K562 (cell line): ENCODE measurements at regions not wholly inside any gene's neighbourhood (a gene's known extent, or its start where the extent isn't known, plus 50 kb on each side); places are given as distances from the start of the nearest gene placed in this dataset.
"Not testable (repeated sequence)": the region's sequence is repeated elsewhere in the genome, so short reads cannot be mapped to it uniquely, and the experiment has no call there.

Experiments used
- ATAC-seq: fragments of 200-7000 bp; cut with Tn5 transposase; 3 replicates; pipeline ENCODE4 v1.9.1; 2020; ENCODE audit warnings: moderate library complexity
- BruUV-seq: library from RNA; stranded (reverse); fragments of 400-500 nt; replicated peaks from 2 replicates; lab custom pipeline; 2021; lab: Mats Ljungman, UMichigan
- CTCF ChIA-PET: fragments of 300-600 bp; formaldehyde crosslinking; extraction: SDS; loops from one replicate; lab custom pipeline; 2021; ENCODE audit warnings: low intra/inter-chr PET ratio; lab: Yijun Ruan, JAX
- POLR2A ChIA-PET: fragments of 300-600, 350-650 bp; sonication (Branson Sonifier 250); formaldehyde crosslinking; extraction: SDS; loops from one replicate; lab custom pipeline; 2021; ENCODE audit warnings: antibody characterized with exemption, inconsistent platforms; lab: Yijun Ruan, JAX
- DNase-seq, 4 experiments: peaks; one replicate each; pipeline versions ENCODE4 v3.0.0 to v3.0.0-alpha.2; 2011 to 2018; ENCODE audit warnings: low spot score in 3 of 4, mixed read lengths in 3 of 4; ENCODE audit errors: extremely low read depth in 1 of 4
- FAIRE-seq: peaks from 2 replicates; lab custom pipeline; 2011; peaks lifted over from hg19 to GRCh38; lab: Jason Lieb, UNC
- H2AFZ ChIP-seq: 2 replicates; pipeline ENCODE4 v1.6.0; 2011; ENCODE audit warnings: low read depth, low read length, control low read depth, inconsistent platforms
- H3K27ac ChIP-seq: fragments of 200-600 bp; 3 replicates; pipeline ENCODE4 v1.8.0; 2011; ENCODE audit warnings: low read depth, mild to moderate bottlenecking, control low read depth, inconsistent platforms, low read length, moderate library complexity, mixed read lengths; ENCODE audit errors: extremely low read depth
- H3K27me3 ChIP-seq, 2 experiments: fragments of 300-600 bp in 1 of 2; 2 replicates in 1 of 2; 3 replicates in 1 of 2; pipeline versions ENCODE4 v1.6.0 to v1.8.0; 2011; ENCODE audit warnings: inconsistent platforms in 2 of 2, low read length in 2 of 2, mild to moderate bottlenecking in 1 of 2, mixed read lengths in 1 of 2, moderate library complexity in 1 of 2; ENCODE audit not compliant: control insufficient read depth in 2 of 2, insufficient read depth in 2 of 2
- H3K36me3 ChIP-seq: fragments of 300-600 bp; 3 replicates; pipeline ENCODE4 v1.8.0; 2011; ENCODE audit warnings: mild to moderate bottlenecking, low read length, inconsistent platforms; ENCODE audit not compliant: control insufficient read depth, insufficient read depth
- H3K4me1 ChIP-seq, 2 experiments: fragments of 200-600 bp in 1 of 2; replicated peaks in 1 of 2; 2 replicates in 1 of 2; 3 replicates in 1 of 2; pipeline versions ENCODE4 v1.5.1 to v1.8.0; 2011; ENCODE audit warnings: inconsistent platforms in 2 of 2, low read length in 2 of 2, mild to moderate bottlenecking in 1 of 2, mixed read lengths in 1 of 2, moderate library complexity in 1 of 2; ENCODE audit not compliant: control insufficient read depth in 2 of 2, insufficient read depth in 2 of 2
- H3K4me2 ChIP-seq: 2 replicates; pipeline ENCODE4 v1.6.1; 2011; ENCODE audit warnings: low read length, control low read depth, inconsistent platforms, mixed read lengths; ENCODE audit not compliant: insufficient read depth
- H3K4me3 ChIP-seq: fragments of 200-600 bp; sonication (generic), shearing (Covaris generic); 2 replicates; pipeline ENCODE4 v1.5.1; 2016; ENCODE audit warnings: control low read depth, inconsistent platforms
- H3K79me2 ChIP-seq: fragments of 200-600 bp; 3 replicates; pipeline ENCODE4 v1.8.0; 2011; ENCODE audit warnings: low read length, inconsistent platforms; ENCODE audit not compliant: control insufficient read depth, insufficient read depth
- H3K9ac ChIP-seq, 2 experiments: 2 replicates each; pipeline versions ENCODE4 v1.6.0 to v1.6.1; 2011; ENCODE audit warnings: low read depth in 2 of 2, low read length in 2 of 2, control low read depth in 1 of 2, inconsistent platforms in 1 of 2, mild to moderate bottlenecking in 1 of 2, mixed read lengths in 1 of 2; ENCODE audit not compliant: insufficient read depth in 1 of 2
- H3K9me1 ChIP-seq: one replicate; pipeline ENCODE4 v1.6.0; 2011; ENCODE audit warnings: inconsistent platforms, mild to moderate bottlenecking, low read length, moderate library complexity; ENCODE audit not compliant: control insufficient read depth, insufficient read depth
- H3K9me3 ChIP-seq: replicated peaks from 2 replicates; pipeline ENCODE4 v1.5.1; 2011; ENCODE audit warnings: low read depth, low read length, inconsistent platforms; ENCODE audit not compliant: control insufficient read depth, insufficient read depth
- H4K20me1 ChIP-seq: replicated peaks from 2 replicates; pipeline ENCODE4 v1.6.1; 2011; ENCODE audit warnings: low read length, inconsistent platforms, mixed read lengths; ENCODE audit not compliant: control insufficient read depth, insufficient read depth
- BCOR ChIP-seq: fragments of 450-650 bp; IDR thresholded peaks from 2 replicates; pipeline ENCODE4 v1.6.1; 2016
- CEBPB ChIP-seq: fragments of 450-650 bp; IDR thresholded peaks from 2 replicates; pipeline ENCODE4 v1.6.1; 2016; ENCODE audit warnings: missing genetic modification characterization, missing compliant biosample characterization
- CEBPG ChIP-seq, 3 experiments: fragments of 200-800 bp in 1 of 3; sonication (Bioruptor generic) in 1 of 3; sonication (generic) in 1 of 3; formaldehyde crosslinking in 1 of 3; IDR thresholded peaks in 2 of 3; conservative IDR thresholded peaks in 1 of 3; 2 replicates each; pipeline versions ENCODE4 v1.6.1 to v1.8.0; 2016 to 2022; ENCODE audit warnings: missing compliant biosample characterization in 2 of 3, missing genetic modification characterization in 2 of 3, mild to moderate bottlenecking in 1 of 3, missing genetic modification reagents in 1 of 3
- DIDO1 ChIP-seq: fragments of 450-650 bp; IDR thresholded peaks from 2 replicates; pipeline ENCODE4 v1.6.1; 2016; ENCODE audit warnings: low read depth, missing biosample characterization, missing genetic modification characterization
- ETV1 ChIP-seq: fragments of 450-650 bp; conservative IDR thresholded peaks from 2 replicates; pipeline ENCODE4 v1.6.1; 2016; ENCODE audit warnings: missing genetic modification characterization, control low read depth, low read depth, missing compliant biosample characterization
- ILK ChIP-seq: fragments of 450-650 bp; IDR thresholded peaks from 2 replicates; pipeline ENCODE4 v1.6.1; 2016; ENCODE audit warnings: missing genetic modification characterization, low read depth, mild to moderate bottlenecking, missing compliant biosample characterization, moderate library complexity, borderline replicate concordance
- PRPF4 ChIP-seq: fragments of 200-400 bp; formaldehyde crosslinking; IDR thresholded peaks from one replicate; pipeline ENCODE4 v1.6.1; 2017; ENCODE audit warnings: low read length, low read depth, mild to moderate bottlenecking; ENCODE audit not compliant: insufficient read depth, poor library complexity, severe bottlenecking
- RAD51 ChIP-seq: fragments of 450-650 bp; IDR thresholded peaks from 2 replicates; pipeline ENCODE4 v1.7.1; 2016; ENCODE audit warnings: low read depth, mild to moderate bottlenecking, borderline replicate concordance
- TBP ChIP-seq: optimal IDR thresholded peaks from 2 replicates; pipeline ENCODE3; 2011; ENCODE audit warnings: low read depth, low read length, improper control_type of control experiment
- TEAD2 ChIP-seq: fragments of 450-650 bp; IDR thresholded peaks from 2 replicates; pipeline ENCODE4 v1.6.1; 2016; ENCODE audit warnings: missing genetic modification characterization, control low read depth, missing compliant biosample characterization
- ZNF143 ChIP-seq: sonication (generic); formaldehyde crosslinking; IDR thresholded peaks from 2 replicates; pipeline ENCODE4 v1.9.0; 2022; ENCODE audit warnings: mild to moderate bottlenecking, missing genetic modification reagents
- ZNF609 ChIP-seq: sonication (generic); formaldehyde crosslinking; IDR thresholded peaks from 2 replicates; pipeline ENCODE4 v1.8.1; 2023; ENCODE audit warnings: missing genetic modification reagents, mild to moderate bottlenecking, borderline replicate concordance
- WGBS: fragments of 100-300 bp; shearing (Covaris generic); methylation state at CpG from one replicate; pipeline ENCODE4 v1.1.6; 2016; ENCODE audit warnings: low coverage, mixed read lengths; ENCODE audit not compliant: insufficient coverage; ENCODE audit errors: missing lambda C conversion rate; 5-methylcytosine and 5-hydroxymethylcytosine counted together
- in situ Hi-C: fragments of 300-500 bp; cut with MboI; formaldehyde crosslinking; loops from 4 replicates; pipeline ENCODE4 v1.15.0; 2018; ENCODE audit warnings: inconsistent platforms, mixed read lengths
- intact Hi-C: fragments of 100-400 bp; cut with micrococcal nuclease; formaldehyde crosslinking; loops from 2 replicates; pipeline ENCODE4 v1.14.2; 2022

- TF ChIP-seq CEBPB (tag) (peak; percentile 54), CEBPG (tag; conservative IDR thresholded peaks at IDR 0.05 in 1 of 2, IDR thresholded peaks at IDR 0.05 in 1 of 2) (peak in 1 of 2 experiments; percentile 82; a peak in 2 of 4 replicates)
- not testable (repeated sequence) for TF ChIP-seq CEBPG (CRISPR knock-in tag; IDR thresholded peaks at IDR 0.05)
- TF ChIP-seq, all 486 proteins: peak for 2; not testable (repeated sequence) for 484
- 7% methylated on average over 3 of the region's 5 CpGs for WGBS
- FAIRE-seq = not testable (repeated sequence)
Observed at GRCh38 chr11:82396639-82397038, 337.0 kb downstream of the FAM181B start.

GRCh38 chr11:82384308-82384707, 349.4 kb downstream of the FAM181B start:
- Histone ChIP-seq H3K4me2 (no peak overlapping the region), H3K36me3 (no peaks in the 10 kb centered on the region), H3K27ac (no peak overlapping the region), H3K4me3 (no peak overlapping the region), H3K9me3 (no peaks in the 10 kb centered on the region; the same call in 1 of the 2 replicates), H4K20me1 (no peaks in the 10 kb centered on the region), H3K27me3 (no peaks in the 10 kb centered on the region), H3K4me1 (no peaks in the 10 kb centered on the region), H3K79me2 (no peaks in the 10 kb centered on the region), H3K9me1 (no peaks in the 10 kb centered on the region), H3K9ac (no peak overlapping the region), H2AFZ (no peak overlapping the region)
- ChIA-PET CTCF (no interaction called here), POLR2A (no interaction called here)
- no peak for FAIRE-seq
- intact Hi-C loops (no loop called here), in situ Hi-C loops (no loop called here)
- WGBS = 0% methylated on average over 1 of the region's 1 CpG
- no peak for ATAC-seq
- BruUV-seq = no TSS peak
- no peak for DNase-seq
- TF ChIP-seq TEAD2 (tag) (no peak), PRPF4 (no peak), DIDO1 (tag) (no peak), TBP (no peak), RAD51 (no peak), ZNF609 (CRISPR knock-in tag) (no peak), ZNF143 (no peak), ETV1 (no peak), BCOR (no peak), ILK (tag) (no peak)

More at GRCh38 chr11:82396639-82397038, 337.0 kb downstream of the FAM181B start:
- intact Hi-C loops, BruUV-seq, CTCF ChIA-PET, ATAC-seq, H3K4me2 ChIP-seq, H3K9ac ChIP-seq, DNase-seq, H3K9me3 ChIP-seq, H3K27me3 ChIP-seq, POLR2A ChIA-PET, H3K27ac ChIP-seq, H3K4me1 ChIP-seq, H4K20me1 ChIP-seq, H3K4me3 ChIP-seq, H2AFZ ChIP-seq, H3K9me1 ChIP-seq, in situ Hi-C loops, H3K79me2 ChIP-seq, H3K36me3 ChIP-seq: not testable (repeated sequence)
